IMR-90 (cell line): ENCODE measurements at regions not wholly inside any gene's neighbourhood (a gene's known extent, or its start where the extent isn't known, plus 50 kb on each side); places are given as distances from the start of the nearest gene placed in this dataset.

Experiments
- ATAC-seq: fragments of 200-7000 bp; cut with Tn5 transposase; 2 replicates; pipeline ENCODE4 v1.9.1; 2020; ENCODE audit warnings: low read depth, mild to moderate bottlenecking, moderate library complexity
- BruUV-seq: library from RNA; stranded (reverse); fragments of 400-500 nt; replicated peaks from 2 replicates; lab custom pipeline; 2021; lab: Mats Ljungman, UMichigan
- CTCF ChIA-PET: fragments of 300-600 bp; formaldehyde crosslinking; extraction: SDS; loops from one replicate; lab custom pipeline; 2021; ENCODE audit warnings: antibody characterized with exemption; lab: Yijun Ruan, JAX
- POLR2A ChIA-PET: fragments of 300-600 bp; sonication (Branson Sonifier 250); formaldehyde crosslinking; loops from one replicate; lab custom pipeline; 2022; ENCODE audit warnings: antibody characterized with exemption; ENCODE audit not compliant: unreplicated experiment; lab: Charles Lee
- DNase-seq: peaks from one replicate; pipeline ENCODE4 v3.0.0; 2013
- H2AFZ ChIP-seq: replicated peaks from 2 replicates; pipeline ENCODE3; 2013; ENCODE audit warnings: low read length, mild to moderate bottlenecking; ENCODE audit not compliant: poor library complexity
- H2AK5ac ChIP-seq: 2 replicates; pipeline ENCODE4 v1.6.1; 2013; ENCODE audit warnings: low read depth, low read length, inconsistent platforms
- H2AK9ac ChIP-seq: replicated peaks from 2 replicates; pipeline ENCODE3; 2013; ENCODE audit warnings: mild to moderate bottlenecking, low read depth, low read length, moderate library complexity; ENCODE audit not compliant: poor library complexity
- H2BK120ac ChIP-seq: 2 replicates; pipeline ENCODE4 v1.6.1; 2013; ENCODE audit warnings: low read depth, low read length, inconsistent platforms
- H2BK15ac ChIP-seq: 3 replicates; pipeline ENCODE4 v1.6.1; 2013; ENCODE audit warnings: low read depth, low read length, inconsistent platforms
- H2BK20ac ChIP-seq: 2 replicates; pipeline ENCODE4 v1.6.1; 2013; ENCODE audit warnings: low read depth, mild to moderate bottlenecking, inconsistent platforms, low read length, moderate library complexity
- H2BK5ac ChIP-seq: 2 replicates; pipeline ENCODE4 v1.6.1; 2013; ENCODE audit warnings: mild to moderate bottlenecking, low read depth, low read length, inconsistent platforms; ENCODE audit not compliant: poor library complexity, severe bottlenecking
- H3K14ac ChIP-seq: replicated peaks from 2 replicates; pipeline ENCODE4 v1.6.1; 2013; ENCODE audit warnings: low read depth, low read length, inconsistent platforms
- H3K18ac ChIP-seq: 2 replicates; pipeline ENCODE4 v1.6.1; 2013; ENCODE audit warnings: low read depth, low read length, control low read depth
- H3K23ac ChIP-seq: 2 replicates; pipeline ENCODE4 v1.6.1; 2013; ENCODE audit warnings: low read depth, low read length, inconsistent platforms
- H3K27ac ChIP-seq: 2 replicates; pipeline ENCODE4 v1.5.1; 2013; ENCODE audit warnings: mild to moderate bottlenecking, control low read depth, low read length; ENCODE audit not compliant: insufficient read depth
- H3K27me3 ChIP-seq: 2 replicates; pipeline ENCODE4 v1.6.1; 2013; ENCODE audit warnings: low read length; ENCODE audit not compliant: control insufficient read depth, insufficient read depth
- H3K36me3 ChIP-seq: 2 replicates; pipeline ENCODE4 v1.6.1; 2013; ENCODE audit warnings: low read length, mixed read lengths; ENCODE audit not compliant: control insufficient read depth, insufficient read depth
- H3K4ac ChIP-seq: 2 replicates; pipeline ENCODE4 v1.6.1; 2013; ENCODE audit warnings: low read depth, low read length, inconsistent platforms
- H3K4me1 ChIP-seq: 2 replicates; pipeline ENCODE4 v1.6.1; 2013; ENCODE audit warnings: low read length, mixed read lengths; ENCODE audit not compliant: control insufficient read depth, insufficient read depth
- H3K4me2 ChIP-seq: 2 replicates; pipeline ENCODE4 v1.6.1; 2013; ENCODE audit warnings: low read depth, mild to moderate bottlenecking, control low read depth, low read length, moderate library complexity
- H3K4me3 ChIP-seq: 2 replicates; pipeline ENCODE4 v1.5.1; 2013; ENCODE audit warnings: low read depth, mild to moderate bottlenecking, control low read depth, low read length, moderate library complexity; ENCODE audit not compliant: insufficient read depth
- H3K56ac ChIP-seq: 2 replicates; pipeline ENCODE4 v1.6.1; 2013; ENCODE audit warnings: low read length, inconsistent platforms; ENCODE audit not compliant: insufficient read depth; ENCODE audit errors: extremely low read depth
- H3K79me1 ChIP-seq, 2 experiments: 2 replicates each; pipeline ENCODE4 v1.6.1; 2013; ENCODE audit warnings: low read length in 2 of 2, inconsistent platforms in 1 of 2, low read depth in 1 of 2
- H3K9ac ChIP-seq: 2 replicates; pipeline ENCODE4 v1.6.1; 2013; ENCODE audit warnings: low read depth, low read length, control low read depth
- H3K9me1 ChIP-seq: 2 replicates; pipeline ENCODE4 v1.6.1; 2013; ENCODE audit warnings: low read length, inconsistent platforms; ENCODE audit not compliant: insufficient read depth
- H3K9me3 ChIP-seq: 2 replicates; pipeline ENCODE4 v1.6.1; 2013; ENCODE audit warnings: low read length; ENCODE audit not compliant: control insufficient read depth, insufficient read depth
- H4K20me1 ChIP-seq: 2 replicates; pipeline ENCODE4 v1.6.1; 2013; ENCODE audit warnings: low read length, inconsistent platforms; ENCODE audit not compliant: insufficient read depth
- H4K5ac ChIP-seq: 2 replicates; pipeline ENCODE4 v1.6.1; 2013; ENCODE audit warnings: mild to moderate bottlenecking, low read depth, low read length, control low read depth
- H4K8ac ChIP-seq, 2 experiments: 2 replicates each; pipeline ENCODE4 v1.6.1; 2013; ENCODE audit warnings: low read depth in 2 of 2, low read length in 2 of 2, control low read depth in 1 of 2, inconsistent platforms in 1 of 2
- H4K91ac ChIP-seq: 2 replicates; pipeline ENCODE4 v1.6.1; 2013; ENCODE audit warnings: low read depth, low read length, inconsistent platforms; ENCODE audit not compliant: insufficient read depth
- BHLHE40 ChIP-seq: fragments of 150-350 bp; IDR thresholded peaks from 2 replicates; pipeline ENCODE4 v1.6.1; 2016; ENCODE audit warnings: mild to moderate bottlenecking, low read depth, low read length
- CTCF ChIP-seq: conservative IDR thresholded peaks from 2 replicates; pipeline ENCODE4 v1.5.1; 2012; ENCODE audit warnings: mild to moderate bottlenecking, low read depth, low read length, improper control_type of control experiment
- FOS ChIP-seq: fragments of 150-350 bp; IDR thresholded peaks from 2 replicates; pipeline ENCODE4 v1.6.1; 2016; ENCODE audit warnings: low read depth, low read length
- MAFK ChIP-seq: IDR thresholded peaks from 2 replicates; pipeline ENCODE4 v1.6.1; 2012; ENCODE audit warnings: low read depth, low read length, improper control_type of control experiment
- MAZ ChIP-seq: IDR thresholded peaks from 2 replicates; pipeline ENCODE4 v1.6.1; 2012; ENCODE audit warnings: low read depth, mild to moderate bottlenecking, low read length, improper control_type of control experiment, moderate library complexity, borderline replicate concordance
- NFE2L2 ChIP-seq: fragments of 150-350 bp; IDR thresholded peaks from 2 replicates; pipeline ENCODE4 v1.6.1; 2016; ENCODE audit warnings: low read depth, mild to moderate bottlenecking, low read length
- RAD21 ChIP-seq: IDR thresholded peaks from 2 replicates; pipeline ENCODE4 v1.6.1; 2012; ENCODE audit warnings: low read length, improper control_type of control experiment
- RCOR1 ChIP-seq: IDR thresholded peaks from 2 replicates; pipeline ENCODE4 v1.6.1; 2012; ENCODE audit warnings: mild to moderate bottlenecking, low read length, improper control_type of control experiment; ENCODE audit not compliant: insufficient replicate concordance
- WGBS, 2 experiments: methylation state at CpG; one replicate each; pipeline versions ENCODE4 v1.1.5 to v1.1.7; 2013; ENCODE audit warnings: missing lambda C conversion rate in 2 of 2; ENCODE audit not compliant: insufficient read length in 1 of 2; ENCODE audit errors: extremely low coverage in 2 of 2; 5-methylcytosine and 5-hydroxymethylcytosine counted together
- dilution Hi-C: fragments of 300-500 bp; cut with HindIII; formaldehyde crosslinking; loops from one replicate; pipeline ENCODE4 v1.14.3; 2018; ENCODE audit warnings: low sequenced_read_pairs; ENCODE audit not compliant: unreplicated experiment
- in situ Hi-C: fragments of 300-500 bp; cut with MboI; formaldehyde crosslinking; loops from 3 replicates; pipeline ENCODE4 v1.14.3; 2019; ENCODE audit warnings: low sequenced_read_pairs, inconsistent platforms, mixed read lengths
- intact Hi-C: fragments of 100-400 bp; cut with micrococcal nuclease; formaldehyde crosslinking; loops from 2 replicates; pipeline ENCODE4 v1.10.0; 2022
- TF ChIP-seq, protein P1 (sequence below): fragments of 150-350 bp; IDR thresholded peaks from 2 replicates; pipeline ENCODE4 v1.6.1; 2017; ENCODE audit warnings: mild to moderate bottlenecking, antibody characterized with exemption, low read length, low read depth

- no peak overlapping the region for H3K56ac ChIP-seq
- no peaks in the 10 kb centered on the region for H4K20me1 ChIP-seq
- BruUV-seq, result no TSS peak
- no peak overlapping the region for H3K4me3 ChIP-seq
- no peak overlapping the region for H3K14ac ChIP-seq
- H3K4me2 ChIP-seq, result no peak overlapping the region
- H4K5ac ChIP-seq, result no peak overlapping the region
- no peak overlapping the region for H4K8ac ChIP-seq
- H2BK120ac ChIP-seq, result no peak overlapping the region
- ChIA-PET CTCF (no interaction called here), POLR2A (no interaction called here)
- no peaks in the 10 kb centered on the region for H3K4me1 ChIP-seq
- TF ChIP-seq, protein P1, sequence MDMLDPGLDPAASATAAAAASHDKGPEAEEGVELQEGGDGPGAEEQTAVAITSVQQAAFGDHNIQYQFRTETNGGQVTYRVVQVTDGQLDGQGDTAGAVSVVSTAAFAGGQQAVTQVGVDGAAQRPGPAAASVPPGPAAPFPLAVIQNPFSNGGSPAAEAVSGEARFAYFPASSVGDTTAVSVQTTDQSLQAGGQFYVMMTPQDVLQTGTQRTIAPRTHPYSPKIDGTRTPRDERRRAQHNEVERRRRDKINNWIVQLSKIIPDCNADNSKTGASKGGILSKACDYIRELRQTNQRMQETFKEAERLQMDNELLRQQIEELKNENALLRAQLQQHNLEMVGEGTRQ, result no peak
- TF ChIP-seq RAD21, result no peak
- TF ChIP-seq FOS, result no peak
- no peak for TF ChIP-seq BHLHE40
- TF ChIP-seq RCOR1, result no peak
- no peak for TF ChIP-seq MAFK
- no peak for TF ChIP-seq NFE2L2
- TF ChIP-seq CTCF, result no peak
- TF ChIP-seq MAZ, result no peak
- H3K18ac ChIP-seq, result no peak overlapping the region
- no peak overlapping the region for H2BK20ac ChIP-seq
- no peaks in the 10 kb centered on the region for H3K36me3 ChIP-seq
- no peak overlapping the region for H3K23ac ChIP-seq
- H3K9me3 ChIP-seq, result no peaks in the 10 kb centered on the region
- H3K27ac ChIP-seq, result no peak overlapping the region
- H2AK9ac ChIP-seq, result no peak overlapping the region
- no peak for DNase-seq
- in situ Hi-C loops, result no loop called here
- no peak overlapping the region for H2BK15ac ChIP-seq
- dilution Hi-C loops, result no loop called here
- H3K4ac ChIP-seq, result no peak overlapping the region
- no peaks in the 10 kb centered on the region for H3K27me3 ChIP-seq
- ATAC-seq, result no peak
- H3K79me1 ChIP-seq, result no peaks in the 10 kb centered on the region
- H4K91ac ChIP-seq, result no peak overlapping the region
- intact Hi-C loops, result no loop called here
- no peak overlapping the region for H3K9ac ChIP-seq
- no peak overlapping the region for H2AFZ ChIP-seq
- H2BK5ac ChIP-seq, result no peak overlapping the region
- no peak overlapping the region for H2AK5ac ChIP-seq
- H3K9me1 ChIP-seq, result no peaks in the 10 kb centered on the region
- WGBS, 2 experiments, result 100% methylated on average over 3 of the region's 30 CpGs; no CpG with 5 or more reads in 1 of the 2 experiments
Measured at GRCh38 chr3:162710332-162711112, 1213.9 kb downstream of the OTOL1 start.
